Duodenal mucosa (tissue), 2 donors: ENCODE measurements at regions not wholly inside any gene's neighbourhood (a gene's known extent, or its start where the extent isn't known, plus 50 kb on each side); places are given as distances from the start of the nearest gene placed in this dataset.

Source experiments
- H3K27ac ChIP-seq: one replicate; pipeline ENCODE4 v1.7.0; 2013; ENCODE audit warnings: low read depth, low read length
- H3K27me3 ChIP-seq, 2 donors: one replicate each; pipeline ENCODE4 v1.7.0; 2013; ENCODE audit warnings: low read length in 2 of 2, control low read depth in 1 of 2; ENCODE audit not compliant: insufficient read depth in 2 of 2, control insufficient read depth in 1 of 2
- H3K36me3 ChIP-seq, 2 donors: one replicate each; pipeline ENCODE4 v1.7.0; 2013; ENCODE audit warnings: low read length in 2 of 2, control low read depth in 1 of 2; ENCODE audit not compliant: insufficient read depth in 2 of 2, control insufficient read depth in 1 of 2
- H3K4me1 ChIP-seq, 2 donors: one replicate each; pipeline ENCODE4 v1.7.0; 2013; ENCODE audit warnings: low read length in 2 of 2, control low read depth in 1 of 2; ENCODE audit not compliant: insufficient read depth in 2 of 2, control insufficient read depth in 1 of 2
- H3K4me3 ChIP-seq, 2 donors: one replicate each; pipeline ENCODE4 v1.7.0; 2013; ENCODE audit warnings: low read length in 2 of 2, low read depth in 1 of 2
- H3K9ac ChIP-seq, 2 donors: one replicate each; pipeline ENCODE4 v1.7.0; 2013; ENCODE audit warnings: low read length in 2 of 2, low read depth in 1 of 2
- H3K9me3 ChIP-seq, 2 donors: one replicate each; pipeline ENCODE4 v1.7.0; 2013; ENCODE audit warnings: low read length in 2 of 2, control low read depth in 1 of 2; ENCODE audit not compliant: control insufficient read depth in 1 of 2

- H3K27me3 ChIP-seq, result no peaks in the 10 kb centered on the region
These were observed 232.4 kb downstream of the MEIS1 start for GRCh38 chr2:66667301-66667700.

GRCh38 chr2:66673286-66673685 is 238.4 kb downstream of the MEIS1 start:
- Histone ChIP-seq H3K36me3 (no peaks in the 10 kb centered on the region), H3K4me1 (no peaks in the 10 kb centered on the region), H3K27ac (no peak overlapping the region), H3K27me3 (no peaks in the 10 kb centered on the region), H3K9ac (no peak overlapping the region), H3K9me3 (no peaks in the 10 kb centered on the region), H3K4me3 (no peak overlapping the region)

More at GRCh38 chr2:66667301-66667700, 232.4 kb downstream of the MEIS1 start:
- H3K36me3 ChIP-seq, result no peaks in the 10 kb centered on the region
- H3K4me3 ChIP-seq, result no peak overlapping the region
- no peak overlapping the region for H3K27ac ChIP-seq
- no peaks in the 10 kb centered on the region for H3K9me3 ChIP-seq
- no peak overlapping the region for H3K9ac ChIP-seq
- H3K4me1 ChIP-seq, result no peaks in the 10 kb centered on the region

GRCh38 chr2:66674087-66674486 is 239.2 kb downstream of the MEIS1 start:
- Histone ChIP-seq H3K27ac (no peak overlapping the region), H3K4me3 (no peak overlapping the region), H3K9me3 (no peaks in the 10 kb centered on the region), H3K27me3 (no peaks in the 10 kb centered on the region), H3K36me3 (no peaks in the 10 kb centered on the region), H3K9ac (no peak overlapping the region), H3K4me1 (no peaks in the 10 kb centered on the region)

GRCh38 chr2:66675591-66675990 is 240.7 kb downstream of the MEIS1 start:
- H3K36me3 ChIP-seq, result no peaks in the 10 kb centered on the region
- no peak overlapping the region for H3K27ac ChIP-seq
- H3K9ac ChIP-seq, result no peak overlapping the region
- no peaks in the 10 kb centered on the region for H3K9me3 ChIP-seq
- H3K4me3 ChIP-seq, result no peak overlapping the region
- no peaks in the 10 kb centered on the region for H3K27me3 ChIP-seq
- H3K4me1 ChIP-seq, result no peaks in the 10 kb centered on the region

DNA sequence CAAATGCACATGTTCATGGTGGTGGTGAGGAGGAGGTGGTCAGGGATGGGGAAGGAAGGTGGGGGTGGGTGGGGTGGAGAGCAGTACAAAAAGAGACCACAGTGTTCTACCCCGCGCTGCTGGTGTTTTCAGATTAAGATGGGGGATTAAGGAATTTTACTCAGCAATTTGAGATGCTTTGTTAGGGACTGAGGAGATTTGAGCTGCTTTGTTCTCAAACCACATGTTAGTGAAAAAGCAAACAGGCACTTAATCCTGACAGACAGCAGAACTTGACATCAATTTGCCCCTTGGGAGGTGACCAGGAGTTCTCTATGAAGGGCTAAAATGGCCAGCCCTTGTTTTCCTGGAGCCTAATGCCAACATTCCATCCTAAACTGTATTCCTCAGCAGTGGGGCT is 244.5 kb downstream of the MEIS1 start:
- H3K27ac ChIP-seq, result no peak overlapping the region
- H3K4me1 ChIP-seq, result no peaks in the 10 kb centered on the region
- no peak overlapping the region for H3K9ac ChIP-seq
- no peak overlapping the region for H3K4me3 ChIP-seq
- no peaks in the 10 kb centered on the region for H3K9me3 ChIP-seq
- no peaks in the 10 kb centered on the region for H3K36me3 ChIP-seq
- H3K27me3 ChIP-seq, result no peaks in the 10 kb centered on the region

DNA sequence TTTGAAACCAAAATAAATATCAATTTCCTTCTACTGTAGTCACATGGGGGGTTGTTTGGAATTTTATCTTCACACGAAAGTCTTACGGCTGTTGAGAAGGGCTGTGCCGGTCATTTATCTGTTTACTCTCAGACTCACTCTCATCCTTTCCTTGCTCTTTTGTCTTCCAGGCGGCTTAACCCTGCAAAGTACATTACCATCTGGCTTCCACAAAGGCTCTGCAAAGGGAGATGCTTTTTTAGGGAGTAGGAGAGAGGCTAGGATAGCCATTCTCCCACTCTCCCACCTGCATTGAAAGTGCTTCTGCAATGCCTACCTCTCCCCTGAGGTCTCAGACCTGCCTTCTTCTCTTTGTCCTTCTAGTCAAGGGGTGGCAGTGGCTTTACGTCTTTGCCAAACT is 247.6 kb downstream of the MEIS1 start:
- Histone ChIP-seq H3K4me1 (no peaks in the 10 kb centered on the region), H3K27me3 (no peaks in the 10 kb centered on the region), H3K4me3 (no peak overlapping the region), H3K9ac (no peak overlapping the region), H3K9me3 (no peaks in the 10 kb centered on the region), H3K27ac (no peak overlapping the region), H3K36me3 (no peaks in the 10 kb centered on the region)

- no peaks in the 10 kb centered on the region for H3K9me3 ChIP-seq
- H3K36me3 ChIP-seq, result no peaks in the 10 kb centered on the region
- no peak overlapping the region for H3K9ac ChIP-seq
- no peaks in the 10 kb centered on the region for H3K27me3 ChIP-seq
- H3K4me1 ChIP-seq, result no peaks in the 10 kb centered on the region
- no peak overlapping the region for H3K4me3 ChIP-seq
- no peak overlapping the region for H3K27ac ChIP-seq
These were observed 248.1 kb downstream of the MEIS1 start for GRCh38 chr2:66683064-66683463.

DNA sequence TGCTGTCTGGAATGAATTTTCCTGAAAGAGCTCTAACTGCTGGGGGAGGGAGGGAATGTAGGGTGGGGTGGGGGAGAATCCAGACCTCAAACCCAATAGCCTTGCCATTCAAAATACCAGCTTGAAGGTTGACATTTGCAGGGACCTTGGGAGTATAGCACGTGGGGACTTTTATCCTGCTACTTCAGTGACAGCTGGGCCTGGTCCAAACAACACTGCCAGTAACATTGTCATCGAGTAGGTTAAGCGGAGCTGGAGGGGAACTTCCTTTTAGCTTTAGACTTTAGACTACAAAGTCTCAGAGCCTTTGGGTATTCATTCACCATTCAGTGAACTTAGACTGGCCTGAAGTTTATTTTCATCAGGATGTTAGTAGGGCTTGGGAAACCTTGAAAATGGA is 248.7 kb downstream of the MEIS1 start:
- Histone ChIP-seq H3K36me3 (no peaks in the 10 kb centered on the region), H3K27ac (peak overlapping the region; percentile 2), H3K9ac (no peak overlapping the region), H3K27me3 (no peaks in the 10 kb centered on the region), H3K4me3 (no peak overlapping the region), H3K4me1 (no peaks in the 10 kb centered on the region), H3K9me3 (no peaks in the 10 kb centered on the region)

DNA sequence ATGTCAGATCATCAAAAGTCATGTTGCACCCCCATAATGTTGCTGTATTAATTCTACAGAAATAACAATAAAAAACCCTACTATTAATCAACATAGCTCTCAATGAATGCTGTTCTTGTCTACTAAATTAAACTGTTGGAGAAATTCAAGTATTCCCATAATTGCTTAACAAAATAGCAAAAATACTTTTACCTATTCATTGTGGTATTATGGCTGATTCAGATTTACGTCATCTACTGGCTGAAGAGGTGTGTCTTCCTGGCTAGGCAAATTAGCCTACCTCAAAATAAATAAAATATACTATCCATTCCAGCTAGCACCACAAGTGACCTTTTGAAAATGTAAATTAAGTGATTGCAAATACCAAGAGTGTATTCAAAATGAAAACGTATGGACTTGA is 249.4 kb downstream of the MEIS1 start:
- no peaks in the 10 kb centered on the region for H3K4me1 ChIP-seq
- H3K27ac ChIP-seq, result no peak overlapping the region

DNA sequence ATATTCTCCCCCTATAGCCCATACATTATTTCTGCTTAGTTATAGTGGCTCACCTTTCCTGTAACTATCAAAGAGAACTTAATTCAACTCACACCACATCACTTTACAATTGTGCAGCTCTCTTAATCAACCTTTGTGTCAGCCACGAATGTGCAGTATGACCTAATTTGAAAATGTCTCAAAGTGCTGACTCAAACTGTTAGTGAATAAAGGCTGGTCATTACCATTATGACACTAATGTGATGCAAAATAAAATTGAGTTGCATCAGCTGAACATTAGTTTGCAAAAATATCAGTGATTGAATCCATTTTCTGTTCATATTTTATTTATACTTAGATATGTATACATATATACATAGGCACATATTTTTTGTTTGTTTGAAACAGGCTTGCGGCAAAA is 251.8 kb downstream of the MEIS1 start:
- no peak overlapping the region for H3K4me3 ChIP-seq
- no peak overlapping the region for H3K27ac ChIP-seq
- no peak overlapping the region for H3K9ac ChIP-seq
- no peaks in the 10 kb centered on the region for H3K27me3 ChIP-seq
- H3K9me3 ChIP-seq, result no peaks in the 10 kb centered on the region
- H3K36me3 ChIP-seq, result no peaks in the 10 kb centered on the region
- H3K4me1 ChIP-seq, result no peaks in the 10 kb centered on the region

More for the DNA sequence above, 249.4 kb downstream of the MEIS1 start:
- Histone ChIP-seq H3K9ac (no peak overlapping the region), H3K4me3 (no peak overlapping the region), H3K36me3 (no peaks in the 10 kb centered on the region), H3K9me3 (no peaks in the 10 kb centered on the region), H3K27me3 (no peaks in the 10 kb centered on the region)

- no peak overlapping the region for H3K4me3 ChIP-seq
- H3K27ac ChIP-seq, result no peak overlapping the region
- H3K36me3 ChIP-seq, result no peaks in the 10 kb centered on the region
- H3K4me1 ChIP-seq, result no peaks in the 10 kb centered on the region
- H3K9ac ChIP-seq, result no peak overlapping the region
- no peaks in the 10 kb centered on the region for H3K27me3 ChIP-seq
- no peaks in the 10 kb centered on the region for H3K9me3 ChIP-seq
These were observed 254.0 kb downstream of the MEIS1 start for GRCh38 chr2:66688951-66689350.
